Glutamatergic neuron (in vitro differentiated cells): ENCODE measurements at regions not wholly inside any gene's neighbourhood (a gene's known extent, or its start where the extent isn't known, plus 50 kb on each side); places are given as distances from the start of the nearest gene placed in this dataset.

Source experiments
- DNase-seq: peaks from one replicate; pipeline ENCODE4 v3.0.0; 2022
- H3K27ac Mint-ChIP-seq: one replicate; pipeline ENCODE4 v1.8.0; 2020; ENCODE audit warnings: mild to moderate bottlenecking, mixed read lengths, inconsistent platforms; ENCODE audit not compliant: unreplicated experiment
- H3K27me3 Mint-ChIP-seq: one replicate; pipeline ENCODE4 v1.8.0; 2020; ENCODE audit warnings: mild to moderate bottlenecking, moderate library complexity, mixed read lengths, inconsistent platforms; ENCODE audit not compliant: unreplicated experiment
- H3K36me3 Mint-ChIP-seq: one replicate; pipeline ENCODE4 v1.8.0; 2020; ENCODE audit warnings: mild to moderate bottlenecking, mixed read lengths, inconsistent platforms; ENCODE audit not compliant: unreplicated experiment
- H3K4me1 Mint-ChIP-seq: one replicate; pipeline ENCODE4 v1.8.0; 2020; ENCODE audit warnings: mild to moderate bottlenecking, low read depth, mixed read lengths, inconsistent platforms; ENCODE audit not compliant: unreplicated experiment
- H3K4me3 Mint-ChIP-seq: one replicate; pipeline ENCODE4 v1.8.0; 2020; ENCODE audit warnings: mild to moderate bottlenecking, mixed read lengths, inconsistent platforms; ENCODE audit not compliant: unreplicated experiment
- H3K9me3 Mint-ChIP-seq: one replicate; pipeline ENCODE4 v1.8.0; 2020; ENCODE audit warnings: mild to moderate bottlenecking, moderate library complexity, mixed read lengths, inconsistent platforms; ENCODE audit not compliant: unreplicated experiment
- TF ChIP-seq, protein P1 (sequence below): fragments of 200-600 bp; sonication (generic); IDR thresholded peaks from one replicate; pipeline ENCODE4 v1.5.0; 2021; ENCODE audit not compliant: partially characterized antibody, unreplicated experiment

- peaks cover 2% of the 10 kb centered on the region for H3K9me3 Mint-ChIP-seq
- H3K27me3 Mint-ChIP-seq = no peaks in the 10 kb centered on the region
- no peak overlapping the region for H3K27ac Mint-ChIP-seq
- peaks cover 5% of the 10 kb centered on the region for H3K36me3 Mint-ChIP-seq
- no peak overlapping the region for H3K4me3 Mint-ChIP-seq
- TF ChIP-seq, protein P1, sequence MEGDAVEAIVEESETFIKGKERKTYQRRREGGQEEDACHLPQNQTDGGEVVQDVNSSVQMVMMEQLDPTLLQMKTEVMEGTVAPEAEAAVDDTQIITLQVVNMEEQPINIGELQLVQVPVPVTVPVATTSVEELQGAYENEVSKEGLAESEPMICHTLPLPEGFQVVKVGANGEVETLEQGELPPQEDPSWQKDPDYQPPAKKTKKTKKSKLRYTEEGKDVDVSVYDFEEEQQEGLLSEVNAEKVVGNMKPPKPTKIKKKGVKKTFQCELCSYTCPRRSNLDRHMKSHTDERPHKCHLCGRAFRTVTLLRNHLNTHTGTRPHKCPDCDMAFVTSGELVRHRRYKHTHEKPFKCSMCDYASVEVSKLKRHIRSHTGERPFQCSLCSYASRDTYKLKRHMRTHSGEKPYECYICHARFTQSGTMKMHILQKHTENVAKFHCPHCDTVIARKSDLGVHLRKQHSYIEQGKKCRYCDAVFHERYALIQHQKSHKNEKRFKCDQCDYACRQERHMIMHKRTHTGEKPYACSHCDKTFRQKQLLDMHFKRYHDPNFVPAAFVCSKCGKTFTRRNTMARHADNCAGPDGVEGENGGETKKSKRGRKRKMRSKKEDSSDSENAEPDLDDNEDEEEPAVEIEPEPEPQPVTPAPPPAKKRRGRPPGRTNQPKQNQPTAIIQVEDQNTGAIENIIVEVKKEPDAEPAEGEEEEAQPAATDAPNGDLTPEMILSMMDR = no peak
- no peaks in the 10 kb centered on the region for H3K4me1 Mint-ChIP-seq
- DNase-seq = no peak
Measured at GRCh38 chr13:44107357-44108121, 227.8 kb downstream of the LACC1 start.

DNA sequence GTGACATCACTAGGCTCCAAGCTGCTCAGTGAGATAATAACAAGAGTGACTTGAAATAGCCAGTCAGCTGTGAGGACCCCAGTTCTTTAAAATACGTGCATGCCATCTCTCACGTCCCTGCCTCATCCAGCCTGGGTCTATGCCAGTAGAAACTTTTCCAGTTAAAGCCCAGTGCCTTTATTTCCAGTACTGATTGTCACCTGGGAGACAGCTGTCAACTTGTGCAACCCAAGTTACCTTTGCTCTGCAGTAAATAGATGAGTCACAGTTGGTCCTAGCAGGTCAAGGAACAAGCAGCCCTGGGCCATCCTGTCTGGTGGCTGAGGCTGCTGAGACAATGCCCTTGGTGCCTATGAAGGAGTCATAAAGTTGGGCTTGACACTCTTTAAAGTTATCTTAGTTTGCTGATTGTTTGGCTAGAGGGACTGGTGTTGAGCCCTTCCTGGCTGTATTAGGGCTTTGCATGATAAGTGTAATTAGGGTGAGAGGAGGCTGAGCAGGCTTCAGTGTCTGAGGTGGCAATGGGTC is 228.7 kb downstream of the LACC1 start:
- Mint-ChIP-seq H3K27ac (no peak overlapping the region), H3K9me3 (peaks cover 2% of the 10 kb centered on the region), H3K4me3 (no peak overlapping the region), H3K4me1 (no peaks in the 10 kb centered on the region), H3K27me3 (no peaks in the 10 kb centered on the region), H3K36me3 (peaks cover 5% of the 10 kb centered on the region)
- no peak for DNase-seq
- TF ChIP-seq, protein P1 = no peak

- no peaks in the 10 kb centered on the region for H3K4me1 Mint-ChIP-seq
- H3K9me3 Mint-ChIP-seq = no peaks in the 10 kb centered on the region
- H3K36me3 Mint-ChIP-seq = no peaks in the 10 kb centered on the region
- no peak overlapping the region for H3K27ac Mint-ChIP-seq
- H3K27me3 Mint-ChIP-seq = no peaks in the 10 kb centered on the region
- H3K4me3 Mint-ChIP-seq = no peak overlapping the region
- DNase-seq = no peak
- TF ChIP-seq, protein P1 = no peak
Measured at GRCh38 chr13:44110091-44110621, 230.5 kb downstream of the LACC1 start.

- no peak overlapping the region for H3K4me3 Mint-ChIP-seq
- DNase-seq = no peak
- TF ChIP-seq, protein P1 = no peak
- H3K9me3 Mint-ChIP-seq = no peaks in the 10 kb centered on the region
- H3K4me1 Mint-ChIP-seq = no peaks in the 10 kb centered on the region
- H3K27ac Mint-ChIP-seq = no peak overlapping the region
- no peaks in the 10 kb centered on the region for H3K27me3 Mint-ChIP-seq
- no peaks in the 10 kb centered on the region for H3K36me3 Mint-ChIP-seq
Measured at GRCh38 chr13:44111701-44112100, 232.0 kb downstream of the LACC1 start.

GRCh38 chr13:44112700-44113329 is 233.1 kb downstream of the LACC1 start:
- Mint-ChIP-seq H3K4me1 (no peaks in the 10 kb centered on the region), H3K4me3 (no peak overlapping the region), H3K9me3 (no peaks in the 10 kb centered on the region), H3K27ac (no peak overlapping the region), H3K36me3 (no peaks in the 10 kb centered on the region), H3K27me3 (no peaks in the 10 kb centered on the region)
- TF ChIP-seq, protein P1 = no peak
- no peak for DNase-seq
